DMS 273 (cell line): ENCODE measurements at regions not wholly inside any gene's neighbourhood (a gene's known extent, or its start where the extent isn't known, plus 50 kb on each side); places are given as distances from the start of the nearest gene placed in this dataset.
A peak's percentile ranks its signal among the peaks of the same experiment; 100 is the strongest.
"Not testable (repeated sequence)": the region's sequence is repeated elsewhere in the genome, so short reads cannot be mapped to it uniquely, and the experiment has no call there.

Experiments used
- DNase-seq: peaks from one replicate; lab custom pipeline; 2025; ENCODE audit not compliant: unreplicated experiment; lab: John Stamatoyannopoulos, UW

GRCh38 chr4:9505341-9505740, 61.1 kb downstream of the DEFB131A start:
- not testable (repeated sequence) for DNase-seq

DNA sequence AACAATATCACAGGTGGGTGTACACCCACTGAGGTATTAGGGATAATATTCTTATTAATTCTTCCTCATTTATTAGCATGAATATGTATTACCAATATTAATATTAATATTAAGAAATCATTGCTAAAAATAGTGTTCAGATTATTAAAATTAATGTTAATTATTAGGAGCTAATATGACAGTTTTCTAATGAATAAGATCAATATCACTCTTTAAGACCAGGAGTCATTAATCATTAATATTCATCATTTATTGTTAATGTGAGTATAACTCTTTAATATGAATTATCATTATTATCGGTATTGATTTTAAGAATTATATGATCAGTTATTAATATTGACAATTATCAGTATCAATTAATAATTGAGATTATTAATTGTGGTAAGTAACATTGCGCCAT, 62.5 kb downstream of the DEFB131A start:
- DNase-seq = not testable (repeated sequence)

DNA sequence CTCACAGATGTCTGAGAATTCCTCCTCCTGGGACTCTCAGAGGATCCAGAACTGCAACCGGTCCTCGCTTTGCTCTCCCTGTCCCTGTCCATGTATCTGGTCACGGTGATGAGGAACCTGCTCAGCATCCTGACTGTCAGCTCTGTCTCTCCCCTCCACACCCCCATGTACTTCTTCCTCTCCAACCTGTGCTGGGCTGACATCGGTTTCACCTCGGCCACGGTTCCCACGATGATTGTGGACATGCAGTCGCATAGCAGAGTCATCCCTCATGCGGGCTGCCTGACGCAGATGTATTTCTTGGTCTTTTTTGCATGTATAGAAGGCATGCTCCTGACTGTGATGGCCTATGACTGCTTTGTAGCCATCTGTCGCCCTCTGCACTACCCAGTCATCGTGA, 68.7 kb downstream of the DEFB131A start:
- not testable (repeated sequence) for DNase-seq

DNA sequence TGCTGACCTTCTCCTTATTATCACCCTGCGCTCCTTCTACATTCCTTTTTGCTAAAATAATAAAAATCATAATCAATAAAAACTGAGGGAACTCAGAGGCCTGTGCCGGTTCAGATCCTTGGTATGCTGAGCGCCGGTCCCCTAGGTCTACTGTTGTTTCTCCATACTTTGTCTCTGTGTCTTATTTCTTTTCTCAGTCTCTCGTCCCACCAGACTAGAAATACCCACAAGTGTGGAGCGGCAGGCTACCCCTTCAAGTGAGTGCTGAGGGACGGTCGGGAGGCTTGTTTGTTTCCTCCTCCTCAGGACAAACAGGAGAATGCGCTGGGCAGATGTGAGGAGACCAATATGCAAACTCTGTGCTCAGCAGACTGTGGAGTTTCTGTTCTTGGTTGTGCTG, 75.4 kb downstream of the DEFB131A start:
- DNase-seq = not testable (repeated sequence)

DNA sequence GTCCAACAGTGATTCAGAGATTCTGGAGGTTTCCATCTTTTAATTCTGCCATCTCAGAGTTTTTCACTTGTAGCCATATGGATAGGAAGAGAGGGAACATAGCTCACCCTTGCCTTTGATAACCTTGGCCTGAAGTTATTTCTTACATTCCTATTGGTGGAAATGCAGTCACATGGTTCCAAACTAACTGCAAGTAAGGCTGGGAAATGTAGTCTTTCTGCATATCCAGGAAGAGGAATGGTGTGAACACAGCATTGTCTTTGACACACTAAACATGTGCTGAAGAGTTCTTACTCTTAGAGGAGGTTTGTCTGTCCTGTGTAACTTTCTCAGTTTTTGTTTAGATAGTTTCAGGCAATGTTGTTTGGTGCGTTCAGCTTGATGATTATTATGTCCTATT, 78.7 kb downstream of the DEFB131A start:
- DNase-seq = not testable (repeated sequence)

DNA sequence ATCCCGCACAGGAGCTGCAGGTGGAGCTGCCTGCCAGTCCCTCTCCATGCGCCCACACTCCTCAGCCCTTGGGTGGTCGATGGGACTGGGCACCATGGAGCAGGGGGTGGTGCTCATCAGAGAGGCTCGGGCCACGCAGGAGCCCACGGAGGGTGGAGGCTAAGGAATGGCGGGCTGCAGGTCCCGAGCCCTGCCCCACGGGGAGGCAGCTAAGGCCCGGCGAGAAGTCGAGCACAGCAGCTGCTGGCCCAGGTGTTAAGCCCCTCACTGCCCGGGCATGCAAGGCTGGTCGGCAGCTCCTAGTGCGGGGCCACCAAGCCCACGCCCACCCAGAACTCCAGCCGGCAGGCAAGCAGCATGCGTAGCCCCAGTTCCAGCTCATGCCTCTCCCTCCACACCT, 80.2 kb downstream of the DEFB131A start:
- not testable (repeated sequence) for DNase-seq

DNA sequence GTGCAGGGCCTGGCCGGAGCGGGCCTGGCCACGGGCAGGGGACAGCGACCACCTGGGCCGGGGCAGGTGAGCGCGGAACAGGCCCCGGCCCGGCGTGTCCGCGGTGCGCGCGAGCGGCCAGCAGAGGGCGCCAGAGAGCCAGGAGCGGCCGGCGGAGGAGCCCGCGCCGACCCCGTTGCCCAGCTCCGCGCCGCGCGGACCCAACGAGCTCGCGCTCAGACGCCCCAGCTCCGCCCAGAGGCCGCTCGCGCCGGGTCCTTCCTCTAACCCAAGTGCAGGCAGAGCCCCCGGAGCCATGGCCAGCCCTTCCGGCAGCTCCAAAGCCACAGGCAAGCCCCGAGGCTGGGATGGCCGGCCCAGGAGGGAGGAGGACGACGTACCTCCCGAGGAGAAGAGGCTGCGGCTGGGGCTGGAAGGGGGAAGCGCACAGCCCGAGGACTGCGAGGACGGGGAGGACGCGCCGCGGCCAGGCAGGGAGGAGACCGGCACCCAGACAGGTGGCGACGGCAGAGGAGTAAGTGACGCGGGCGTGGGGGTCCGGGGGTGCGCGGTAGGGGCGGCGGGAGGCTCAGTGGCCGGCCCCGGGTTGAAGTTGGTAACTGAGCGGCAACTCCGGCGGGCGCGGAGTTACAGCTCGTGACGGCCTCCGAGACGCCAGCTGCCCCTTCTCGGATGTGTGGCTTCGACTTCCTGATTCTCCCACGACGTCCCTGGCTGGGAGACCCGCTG, 88.1 kb downstream of the DEFB131A start:
- DNase-seq = peak; percentile 75

DNA sequence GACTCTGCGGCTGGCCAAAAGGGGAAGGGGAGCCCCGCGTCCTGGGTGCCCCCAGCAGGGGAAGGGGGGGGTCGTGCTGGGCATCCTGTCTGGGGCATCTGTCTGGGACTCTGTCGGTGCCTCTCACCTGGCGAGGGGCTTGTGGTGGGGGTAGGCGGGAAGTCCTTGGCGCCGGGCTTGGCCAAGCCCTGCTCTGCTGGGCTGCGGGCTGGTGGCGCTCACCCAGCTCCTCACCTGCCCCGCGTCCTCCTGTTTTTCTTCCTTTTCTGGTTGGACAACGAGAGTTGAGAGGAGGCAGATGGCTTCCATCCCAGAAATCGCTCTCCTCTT, 88.6 kb downstream of the DEFB131A start:
- DNase-seq = not testable (repeated sequence)

DNA sequence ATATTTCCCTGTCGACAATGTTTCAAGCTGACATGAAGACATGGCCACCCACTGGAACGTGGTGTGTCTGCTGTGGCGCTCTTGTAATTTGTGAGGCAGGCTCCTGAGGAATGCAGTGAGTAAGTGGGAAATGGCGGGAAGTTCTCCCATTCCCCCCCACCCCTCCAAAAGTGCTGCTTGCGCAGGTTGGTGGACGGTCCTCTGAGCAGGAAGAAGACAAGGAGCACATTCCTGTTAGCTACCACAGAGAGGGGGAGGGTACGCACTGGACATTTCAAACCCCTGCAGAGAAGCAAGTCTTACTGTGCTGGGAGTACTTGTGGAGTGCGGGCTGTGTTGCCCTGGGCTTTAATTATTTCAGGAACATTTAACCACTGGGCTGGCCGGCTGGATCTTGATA, 92.9 kb downstream of the DEFB131A start:
- DNase-seq = not testable (repeated sequence)

DNA sequence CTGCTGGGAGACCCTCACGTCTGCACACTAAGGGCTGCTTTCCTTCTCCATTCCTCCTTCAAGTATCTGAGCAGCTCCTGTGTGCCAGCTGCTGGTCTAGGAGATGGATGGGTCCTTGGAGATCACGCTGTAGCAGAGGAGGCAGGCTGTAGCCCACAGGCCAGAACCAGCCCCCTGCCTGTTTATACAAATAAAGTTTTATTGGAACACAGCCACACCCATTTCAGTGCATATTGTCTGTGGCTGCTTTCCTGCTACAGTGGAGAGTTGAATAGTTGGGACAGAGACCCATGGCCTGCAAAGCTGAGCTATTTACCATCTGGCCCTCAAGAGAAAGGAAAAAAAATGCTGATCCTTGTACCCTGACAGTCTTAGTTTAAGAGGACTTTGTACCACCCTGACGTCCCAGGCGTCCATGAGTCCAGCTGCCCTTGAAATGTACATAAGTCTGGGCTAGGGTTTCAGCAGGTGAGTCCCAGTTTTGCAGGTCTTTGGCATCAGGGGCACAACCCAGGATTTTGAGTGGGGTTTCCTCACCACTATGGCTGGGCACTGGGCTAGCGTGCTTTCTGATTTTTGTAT, 95.8 kb downstream of the DEFB131A start:
- DNase-seq = not testable (repeated sequence)

DNA sequence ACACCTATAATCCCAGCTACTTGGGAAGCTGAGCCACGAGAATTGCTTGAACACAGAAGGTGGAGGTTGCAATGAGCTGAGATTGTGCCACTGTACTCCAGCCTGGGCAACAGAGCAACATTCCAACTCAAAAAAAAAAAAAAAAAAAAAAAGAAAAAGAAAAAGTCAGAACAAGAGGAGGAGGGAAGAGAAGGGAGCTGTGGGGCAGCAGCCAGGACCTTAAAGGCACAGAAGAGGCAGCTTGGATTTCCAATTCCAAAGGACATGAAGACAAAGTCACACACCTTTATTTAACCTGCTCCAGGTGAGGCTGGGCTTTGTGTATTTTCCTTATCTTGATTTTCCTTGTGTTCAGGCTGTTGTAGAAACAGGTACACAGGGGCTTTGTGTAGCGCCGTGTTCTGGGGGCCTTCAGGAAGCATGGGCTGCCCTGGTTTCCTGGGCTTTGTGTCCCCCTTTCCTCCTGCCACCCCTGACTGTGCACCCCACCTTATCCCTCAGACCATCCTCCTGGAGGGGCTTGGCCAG, 97.2 kb downstream of the DEFB131A start:
- DNase-seq = not testable (repeated sequence)

- DNase-seq = not testable (repeated sequence)
Measured at GRCh38 chr4:9544851-9545250, 100.6 kb downstream of the DEFB131A start.

GRCh38 chr4:9547470-9547869, 103.3 kb downstream of the DEFB131A start:
- not testable (repeated sequence) for DNase-seq

- DNase-seq = not testable (repeated sequence)
Measured at GRCh38 chr4:9556076-9556475, 111.9 kb downstream of the DEFB131A start.

- peak; percentile 1 for DNase-seq
Measured at GRCh38 chr4:9577869-9578268, 133.7 kb downstream of the DEFB131A start.

DNA sequence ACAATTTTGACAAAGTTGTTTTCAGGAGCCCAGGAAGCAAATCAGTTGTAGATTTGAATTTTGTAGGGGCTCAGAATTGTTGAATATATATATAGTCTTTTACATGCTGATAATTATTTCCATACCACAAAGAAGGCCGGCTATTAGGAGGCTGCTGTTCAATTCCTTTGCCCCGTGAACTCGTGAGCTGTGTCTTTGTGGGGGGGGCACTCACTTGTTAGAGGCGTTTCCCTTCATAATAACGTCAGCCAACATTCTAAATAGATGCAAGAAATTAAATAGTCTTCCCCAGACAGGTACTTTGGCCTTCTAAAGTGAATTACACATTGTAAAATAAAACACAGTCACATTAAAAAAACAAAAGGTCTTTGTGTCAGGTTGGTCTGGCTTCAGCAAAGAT, 138.7 kb downstream of the DEFB131A start:
- DNase-seq = not testable (repeated sequence)

GRCh38 chr4:9592010-9592409, 147.8 kb downstream of the DEFB131A start:
- no peak for DNase-seq

DNA sequence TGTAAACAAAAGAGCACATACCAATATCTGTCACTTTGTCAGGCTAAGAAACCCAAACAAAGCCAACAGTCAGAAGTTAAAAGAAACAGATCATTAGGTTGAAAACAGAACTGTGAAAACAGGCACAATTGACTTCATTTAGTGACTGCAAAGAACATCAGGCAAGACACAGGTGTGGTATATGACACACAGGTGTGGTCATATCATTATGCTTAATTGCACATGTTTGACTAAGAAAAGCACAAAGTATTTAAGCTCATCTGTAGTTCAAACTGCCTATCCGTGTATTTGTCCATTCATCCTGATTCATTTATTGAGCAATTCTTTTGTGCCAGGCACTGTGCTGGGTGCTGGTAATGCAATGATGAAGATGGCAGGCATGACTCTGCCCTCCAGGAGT, 150.7 kb downstream of the DEFB131A start:
- DNase-seq = no peak

- not testable (repeated sequence) for DNase-seq
Measured at GRCh38 chr4:9595531-9595930, 151.3 kb downstream of the DEFB131A start.

GRCh38 chr4:9599266-9599665, 155.1 kb downstream of the DEFB131A start:
- DNase-seq = no peak

DNA sequence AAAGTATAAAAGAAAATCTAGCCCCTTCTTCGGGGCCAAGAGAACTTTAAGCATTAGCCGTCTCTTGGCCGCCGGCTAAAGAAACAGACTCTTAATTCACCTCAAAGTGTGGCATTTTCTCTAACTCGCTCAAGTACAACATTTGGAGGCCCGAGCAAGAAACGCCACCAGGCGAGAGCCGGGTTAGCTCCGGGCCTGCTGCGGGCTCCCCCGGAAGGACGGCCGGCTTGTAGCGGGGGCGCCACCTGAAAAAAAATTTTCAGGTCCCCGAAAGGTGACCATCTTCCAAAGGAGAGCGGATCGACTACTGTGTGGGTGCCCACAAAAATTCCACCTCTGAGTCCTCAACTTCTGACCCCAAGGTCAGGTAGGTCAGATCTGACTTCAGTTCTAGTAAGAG, 156.0 kb downstream of the DEFB131A start:
- DNase-seq = no peak

DNA sequence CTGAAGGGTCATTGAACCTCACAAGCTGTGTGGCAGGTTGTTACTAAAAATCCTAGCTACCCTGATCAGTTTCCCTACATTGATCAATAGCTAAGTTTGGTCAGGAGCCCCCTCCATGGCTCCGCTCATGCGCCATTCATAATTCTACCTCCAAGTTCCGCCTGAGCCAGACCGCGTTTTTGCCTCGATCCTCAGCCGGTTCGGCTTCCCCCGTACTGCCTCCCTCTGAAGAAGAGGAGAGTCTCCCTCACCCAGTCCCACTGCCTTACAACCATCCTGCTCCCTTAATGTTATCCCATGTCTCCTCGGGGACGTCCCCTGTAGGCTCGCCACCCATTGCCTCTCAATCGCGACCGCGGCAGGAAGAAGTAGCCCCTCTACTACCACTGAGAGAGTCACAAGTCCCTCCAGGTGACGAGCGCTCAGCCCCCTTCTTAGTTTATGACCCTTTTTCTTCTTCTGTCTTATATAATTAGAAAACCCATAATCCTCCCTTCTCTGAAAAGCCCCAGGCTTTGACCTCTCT, 158.2 kb downstream of the DEFB131A start:
- no peak for DNase-seq
